ENCODE measurements at regions not wholly inside any gene's neighbourhood (a gene's known extent, or its start where the extent isn't known, plus 50 kb on each side); places are given as distances from the start of the nearest gene placed in this dataset.

DNA sequence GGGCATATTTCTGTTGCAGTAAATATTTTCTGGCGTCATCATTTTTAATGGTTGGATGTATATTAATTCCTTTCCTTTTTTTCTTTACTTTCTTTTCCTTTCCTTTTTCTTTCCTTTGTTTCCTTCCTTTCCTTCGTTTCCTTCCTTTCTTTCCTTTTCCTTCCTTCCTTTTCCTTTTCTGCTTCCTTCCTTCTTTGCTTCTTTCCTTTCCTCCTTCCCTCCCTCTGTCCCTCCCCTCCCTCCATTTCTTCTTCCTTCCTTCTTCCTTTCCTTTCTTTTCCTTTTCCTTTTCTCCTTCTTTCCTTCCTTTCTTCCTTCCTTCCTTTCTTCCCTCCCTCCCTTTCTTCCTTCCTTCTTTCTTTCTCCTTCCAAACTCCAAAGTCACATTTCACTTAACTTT is 54.9 kb upstream of the LYSMD4 start:
- no peaks in the 10 kb centered on the region for H3K36me3 ChIP-seq (ENCODE audit: control insufficient read depth in 2 of 4, insufficient read depth in 4 of 4, low read length in 3 of 4)
- H3K4me2 ChIP-seq (ENCODE audit: insufficient read depth in 1 of 2, low read depth in 2 of 2, low read length in 2 of 2) = no peak overlapping the region
- H3K27ac ChIP-seq (ENCODE audit: low read depth, low read length) = no peak overlapping the region
- no peak overlapping the region for H3K23ac ChIP-seq (ENCODE audit: insufficient read length)
- H3K56ac ChIP-seq (replicated peaks; ENCODE audit: insufficient read length, low read depth, low read length) = no peak overlapping the region
- H2BK15ac ChIP-seq (ENCODE audit: low read length) = no peak overlapping the region
- DNase-seq (ENCODE audit: low read depth in 1 of 2, low spot score in 2 of 2) = no peak
- ChIA-PET CTCF (ENCODE audit: partially characterized antibody) (no interaction called here), POLR2A (ENCODE audit: partially characterized antibody) (no interaction called here)
- H3K27me3 ChIP-seq (replicated peaks in 1 of 4; ENCODE audit: control insufficient read depth in 3 of 4, extremely low read depth in 1 of 4, insufficient read depth in 3 of 4, low read length in 3 of 4) = no peaks in the 10 kb centered on the region
- H3K79me2 ChIP-seq (ENCODE audit: control insufficient read depth in 1 of 2, insufficient read depth in 2 of 2, low read length in 2 of 2) = no peaks in the 10 kb centered on the region
- no peak overlapping the region for H4K8ac ChIP-seq (ENCODE audit: extremely low read depth, insufficient read depth, low read length)
- H2BK20ac ChIP-seq (ENCODE audit: low read length) = no peak overlapping the region
- H3K4ac ChIP-seq (replicated peaks; ENCODE audit: insufficient read length, low read depth, low read length) = no peak overlapping the region
- no peak overlapping the region for H4K5ac ChIP-seq (ENCODE audit: insufficient read length, low read depth, low read length)
- H3K9ac ChIP-seq (replicated peaks in 1 of 4; ENCODE audit: extremely low read depth in 1 of 4, low read depth in 3 of 4, low read length in 3 of 4) = no peak overlapping the region
- no peaks in the 10 kb centered on the region for H3K79me1 ChIP-seq (ENCODE audit: low read depth, low read length)
- H2AFZ ChIP-seq (ENCODE audit: low read length) = no peak overlapping the region
- no peak overlapping the region for H2AK5ac ChIP-seq (ENCODE audit: low read depth, low read length)
- H3K14ac ChIP-seq (ENCODE audit: insufficient read length) = no peak overlapping the region
- H3K9me3 ChIP-seq (ENCODE audit: insufficient read depth in 2 of 2, low read depth in 1 of 2, low read length in 1 of 2) = no peaks in the 10 kb centered on the region
- no peak overlapping the region for H2BK5ac ChIP-seq (ENCODE audit: low read depth, low read length)
- no peaks in the 10 kb centered on the region for H4K20me1 ChIP-seq (replicated peaks in 1 of 2; ENCODE audit: control insufficient read depth in 1 of 2, insufficient read depth in 2 of 2, low read length in 2 of 2)
- no peak overlapping the region for H2BK120ac ChIP-seq (replicated peaks; ENCODE audit: low read depth, low read length)
- no peak for FAIRE-seq
- H3K23me2 ChIP-seq (ENCODE audit: low read depth, low read length) = no peaks in the 10 kb centered on the region
- H2BK12ac ChIP-seq (ENCODE audit: low read depth, low read length) = no peak overlapping the region
- no peak overlapping the region for H3K18ac ChIP-seq (ENCODE audit: extremely low read depth, low read length)
- no peaks in the 10 kb centered on the region for H3K4me1 ChIP-seq (replicated peaks in 1 of 4; ENCODE audit: control insufficient read depth in 3 of 4, insufficient read depth in 4 of 4, low read length in 3 of 4)
- H3K4me3 ChIP-seq (ENCODE audit: extremely low read depth in 1 of 4, insufficient read depth in 2 of 4, low read depth in 3 of 4, low read length in 4 of 4) = no peak overlapping the region
- 20 to 78% methylated on average over 1 to 2 of the region's 2 CpGs for WGBS, 2 experiments (ENCODE audit: extremely low coverage in 1 of 2, insufficient coverage in 1 of 2, insufficient read length in 1 of 2, insufficient replicate concordance in 2 of 2, low coverage in 1 of 2, low lambda C conversion rate in 2 of 2, missing lambda C conversion rate in 1 of 2)
- H4K91ac ChIP-seq (replicated peaks; ENCODE audit: insufficient read length, low read length) = no peak overlapping the region
- TF ChIP-seq ATF3 (IDR thresholded peaks at IDR 0.05; ENCODE audit: insufficient read depth, low read depth, low read length) (no peak), FOSL1 (IDR thresholded peaks at IDR 0.05; ENCODE audit: insufficient read depth, low read depth, low read length) (no peak), SIX5 (IDR thresholded peaks at IDR 0.05; ENCODE audit: low read depth, low read length) (no peak), HDAC2 (IDR thresholded peaks at IDR 0.05; ENCODE audit: borderline replicate concordance in 1 of 2, low read depth in 2 of 2, low read length in 2 of 2) (no peak), ASH2L (IDR thresholded peaks at IDR 0.05; ENCODE audit: low read length) (no peak), JUND (IDR thresholded peaks at IDR 0.05; ENCODE audit: low read length) (no peak), SP4 (IDR thresholded peaks at IDR 0.05; ENCODE audit: low read length) (no peak), SRF (IDR thresholded peaks at IDR 0.05; ENCODE audit: low read depth, low read length) (no peak), SP2 (IDR thresholded peaks at IDR 0.05; ENCODE audit: low read length) (no peak), POU5F1 (IDR thresholded peaks at IDR 0.05; ENCODE audit: low read depth, low read length) (no peak), KDM1A (IDR thresholded peaks at IDR 0.05; ENCODE audit: borderline replicate concordance, low read length) (no peak), SIRT6 (IDR thresholded peaks at IDR 0.05; ENCODE audit: low read length) (no peak), RXRA (IDR thresholded peaks at IDR 0.05; ENCODE audit: insufficient read depth, low read depth, low read length) (no peak), BCL11A (IDR thresholded peaks at IDR 0.05; ENCODE audit: low read depth in 2 of 2, low read length in 2 of 2) (no peak), TAF7 (optimal IDR thresholded peaks at IDR 0.05; ENCODE audit: borderline replicate concordance, low read depth, low read length) (no peak), SUZ12 (IDR thresholded peaks at IDR 0.05; ENCODE audit: low read length) (no peak)
